K562 (cell line): ENCODE measurements at regions not wholly inside any gene's neighbourhood (a gene's known extent, or its start where the extent isn't known, plus 50 kb on each side); places are given as distances from the start of the nearest gene placed in this dataset.
A peak's percentile ranks its signal among the peaks of the same experiment; 100 is the strongest.

Experiments
- ATAC-seq: fragments of 200-7000 bp; cut with Tn5 transposase; 3 replicates; pipeline ENCODE4 v1.9.1; 2020; ENCODE audit warnings: moderate library complexity
- BruUV-seq: library from RNA; stranded (reverse); fragments of 400-500 nt; replicated peaks from 2 replicates; lab custom pipeline; 2021; lab: Mats Ljungman, UMichigan
- CTCF ChIA-PET: fragments of 300-600 bp; formaldehyde crosslinking; extraction: SDS; loops from one replicate; lab custom pipeline; 2021; ENCODE audit warnings: low intra/inter-chr PET ratio; lab: Yijun Ruan, JAX
- POLR2A ChIA-PET: fragments of 300-600, 350-650 bp; sonication (Branson Sonifier 250); formaldehyde crosslinking; extraction: SDS; loops from one replicate; lab custom pipeline; 2021; ENCODE audit warnings: antibody characterized with exemption, inconsistent platforms; lab: Yijun Ruan, JAX
- DNase-seq, 4 experiments: peaks; one replicate each; pipeline versions ENCODE4 v3.0.0 to v3.0.0-alpha.2; 2011 to 2018; ENCODE audit warnings: low spot score in 3 of 4, mixed read lengths in 3 of 4; ENCODE audit errors: extremely low read depth in 1 of 4
- FAIRE-seq: peaks from 2 replicates; lab custom pipeline; 2011; peaks lifted over from hg19 to GRCh38; lab: Jason Lieb, UNC
- H2AFZ ChIP-seq: 2 replicates; pipeline ENCODE4 v1.6.0; 2011; ENCODE audit warnings: low read depth, low read length, control low read depth, inconsistent platforms
- H3K27ac ChIP-seq: fragments of 200-600 bp; 3 replicates; pipeline ENCODE4 v1.8.0; 2011; ENCODE audit warnings: low read depth, mild to moderate bottlenecking, control low read depth, inconsistent platforms, low read length, moderate library complexity, mixed read lengths; ENCODE audit errors: extremely low read depth
- H3K27me3 ChIP-seq, 2 experiments: fragments of 300-600 bp in 1 of 2; 2 replicates in 1 of 2; 3 replicates in 1 of 2; pipeline versions ENCODE4 v1.6.0 to v1.8.0; 2011; ENCODE audit warnings: inconsistent platforms in 2 of 2, low read length in 2 of 2, mild to moderate bottlenecking in 1 of 2, mixed read lengths in 1 of 2, moderate library complexity in 1 of 2; ENCODE audit not compliant: control insufficient read depth in 2 of 2, insufficient read depth in 2 of 2
- H3K36me3 ChIP-seq: fragments of 300-600 bp; 3 replicates; pipeline ENCODE4 v1.8.0; 2011; ENCODE audit warnings: mild to moderate bottlenecking, low read length, inconsistent platforms; ENCODE audit not compliant: control insufficient read depth, insufficient read depth
- H3K4me1 ChIP-seq, 2 experiments: fragments of 200-600 bp in 1 of 2; replicated peaks in 1 of 2; 2 replicates in 1 of 2; 3 replicates in 1 of 2; pipeline versions ENCODE4 v1.5.1 to v1.8.0; 2011; ENCODE audit warnings: inconsistent platforms in 2 of 2, low read length in 2 of 2, mild to moderate bottlenecking in 1 of 2, mixed read lengths in 1 of 2, moderate library complexity in 1 of 2; ENCODE audit not compliant: control insufficient read depth in 2 of 2, insufficient read depth in 2 of 2
- H3K4me2 ChIP-seq: 2 replicates; pipeline ENCODE4 v1.6.1; 2011; ENCODE audit warnings: low read length, control low read depth, inconsistent platforms, mixed read lengths; ENCODE audit not compliant: insufficient read depth
- H3K4me3 ChIP-seq: fragments of 200-600 bp; sonication (generic), shearing (Covaris generic); 2 replicates; pipeline ENCODE4 v1.5.1; 2016; ENCODE audit warnings: control low read depth, inconsistent platforms
- H3K79me2 ChIP-seq: fragments of 200-600 bp; 3 replicates; pipeline ENCODE4 v1.8.0; 2011; ENCODE audit warnings: low read length, inconsistent platforms; ENCODE audit not compliant: control insufficient read depth, insufficient read depth
- H3K9ac ChIP-seq, 2 experiments: 2 replicates each; pipeline versions ENCODE4 v1.6.0 to v1.6.1; 2011; ENCODE audit warnings: low read depth in 2 of 2, low read length in 2 of 2, control low read depth in 1 of 2, inconsistent platforms in 1 of 2, mild to moderate bottlenecking in 1 of 2, mixed read lengths in 1 of 2; ENCODE audit not compliant: insufficient read depth in 1 of 2
- H3K9me1 ChIP-seq: one replicate; pipeline ENCODE4 v1.6.0; 2011; ENCODE audit warnings: inconsistent platforms, mild to moderate bottlenecking, low read length, moderate library complexity; ENCODE audit not compliant: control insufficient read depth, insufficient read depth
- H3K9me3 ChIP-seq: replicated peaks from 2 replicates; pipeline ENCODE4 v1.5.1; 2011; ENCODE audit warnings: low read depth, low read length, inconsistent platforms; ENCODE audit not compliant: control insufficient read depth, insufficient read depth
- H4K20me1 ChIP-seq: replicated peaks from 2 replicates; pipeline ENCODE4 v1.6.1; 2011; ENCODE audit warnings: low read length, inconsistent platforms, mixed read lengths; ENCODE audit not compliant: control insufficient read depth, insufficient read depth
- CTBP1 ChIP-seq: fragments of 450-650 bp; IDR thresholded peaks from 2 replicates; pipeline ENCODE4 v1.6.1; 2016; ENCODE audit warnings: borderline replicate concordance
- CXXC5 ChIP-seq: fragments of 250-450 bp; sonication (Bioruptor Pico); IDR thresholded peaks from 2 replicates; pipeline ENCODE4 v1.8.0; 2022; ENCODE audit warnings: inconsistent platforms, mild to moderate bottlenecking, moderate library complexity
- ESRRB ChIP-seq: fragments of 250-450 bp; sonication (Bioruptor Pico); IDR thresholded peaks from 2 replicates; pipeline ENCODE4 v1.5.0; 2020; ENCODE audit warnings: mild to moderate bottlenecking, moderate library complexity, borderline replicate concordance
- RAD51 ChIP-seq: fragments of 450-650 bp; IDR thresholded peaks from 2 replicates; pipeline ENCODE4 v1.7.1; 2016; ENCODE audit warnings: low read depth, mild to moderate bottlenecking, borderline replicate concordance
- SAP30 ChIP-seq: fragments of 200-600 bp; sonication (generic); IDR thresholded peaks from 2 replicates; pipeline ENCODE4 v1.6.1; 2012; ENCODE audit warnings: borderline replicate concordance, low read depth, mild to moderate bottlenecking, moderate library complexity, low read length, control low read depth, inconsistent platforms; ENCODE audit not compliant: insufficient read depth, poor library complexity, severe bottlenecking
- SP1 ChIP-seq: sonication (generic); formaldehyde crosslinking; IDR thresholded peaks from 2 replicates; pipeline ENCODE4 v1.8.1; 2022; ENCODE audit warnings: mild to moderate bottlenecking, missing genetic modification reagents
- UBTF ChIP-seq, 2 experiments: IDR thresholded peaks; 2 replicates each; pipeline ENCODE4 v1.6.1; 2012; ENCODE audit warnings: improper control_type of control experiment in 2 of 2, low read depth in 2 of 2, low read length in 2 of 2, borderline replicate concordance in 1 of 2
- ZZZ3 ChIP-seq: fragments of 450-650 bp; IDR thresholded peaks from 2 replicates; pipeline ENCODE4 v1.6.1; 2016; ENCODE audit warnings: antibody characterized with exemption, mild to moderate bottlenecking, moderate library complexity
- WGBS: fragments of 100-300 bp; shearing (Covaris generic); methylation state at CpG from one replicate; pipeline ENCODE4 v1.1.6; 2016; ENCODE audit warnings: low coverage, mixed read lengths; ENCODE audit not compliant: insufficient coverage; ENCODE audit errors: missing lambda C conversion rate; 5-methylcytosine and 5-hydroxymethylcytosine counted together
- in situ Hi-C: fragments of 300-500 bp; cut with MboI; formaldehyde crosslinking; loops from 4 replicates; pipeline ENCODE4 v1.15.0; 2018; ENCODE audit warnings: inconsistent platforms, mixed read lengths
- intact Hi-C: fragments of 100-400 bp; cut with micrococcal nuclease; formaldehyde crosslinking; loops from 2 replicates; pipeline ENCODE4 v1.14.2; 2022
- TF ChIP-seq, protein P1 (sequence below), 2 experiments: fragments of 450-650 bp in 1 of 2; sonication (generic) in 1 of 2; formaldehyde crosslinking in 1 of 2; IDR thresholded peaks in 1 of 2; conservative IDR thresholded peaks in 1 of 2; 2 replicates each; pipeline versions ENCODE4 v1.6.1 to v1.8.1; 2016 to 2023; ENCODE audit warnings: mild to moderate bottlenecking in 2 of 2, moderate library complexity in 2 of 2, inconsistent platforms in 1 of 2, missing genetic modification reagents in 1 of 2
- TF ChIP-seq, protein P2 (sequence below): sonication (generic); formaldehyde crosslinking; IDR thresholded peaks from 2 replicates; pipeline ENCODE4 v1.8.0; 2022; ENCODE audit warnings: mild to moderate bottlenecking, missing genetic modification reagents
- TF ChIP-seq, protein P3 (sequence below): IDR thresholded peaks from 2 replicates; pipeline ENCODE4 v1.6.1; 2014; ENCODE audit warnings: antibody characterized with exemption

GRCh38 chr18:34976899-34977837 lies 64.0 kb upstream of the MAPRE2 start:
- CTCF ChIA-PET, result no interaction called here
- Histone ChIP-seq H3K9me1 (no peaks in the 10 kb centered on the region), H2AFZ (peak overlapping the region; percentile 86), H3K4me2 (peak overlapping the region; percentile 88), H4K20me1 (no peaks in the 10 kb centered on the region), H3K9ac (peak overlapping the region; percentile 47 to 86; a peak in 3 of 4 replicates), H3K27me3 (peaks cover 10 to 24% of the 10 kb centered on the region in 2 experiments; a peak in 2 of 5 replicates), H3K36me3 (no peaks in the 10 kb centered on the region), H3K27ac (no peak overlapping the region), H3K4me3 (peak overlapping the region; percentile 47), H3K79me2 (no peaks in the 10 kb centered on the region), H3K4me1 (peaks cover 19 to 30% of the 10 kb centered on the region in 2 experiments), H3K9me3 (no peaks in the 10 kb centered on the region)
- intact Hi-C loops (no loop called here), in situ Hi-C loops (no loop called here)
- ATAC-seq (peak; percentile 77), FAIRE-seq (no peak), DNase-seq (peak; percentile 42 to 77 (median 56))
- POLR2A ChIA-PET, result interaction anchor here (0.6 kb wide), 1 partner anchor 922 kb away, joined by 3 read pairs; no protein-coding TSS in a partner anchor
- 1% methylated on average over 74 of the region's 82 CpGs for WGBS
- BruUV-seq, result no TSS peak
- TF ChIP-seq SP1 (CRISPR knock-in tag) (0 out of 2 replicates have a peak, but pooled peaks have one; percentile 51), RAD51 (peak; percentile 47; the same call in 1 of the 2 replicates), CXXC5 (CRISPR knock-in tag) (peak; percentile 44; the same call in 1 of the 2 replicates), ZZZ3 (no peak), CTBP1 (peak; percentile 34; the same call in 1 of the 2 replicates), SAP30 (peak; percentile 63), UBTF (IDR thresholded peaks at IDR 0.05; ENCODE audit: borderline replicate concordance in 1 of 2, low read depth in 2 of 2, low read length in 2 of 2) (no peak), ESRRB (CRISPR knock-in tag) (no peak)
- TF ChIP-seq, protein P1, sequence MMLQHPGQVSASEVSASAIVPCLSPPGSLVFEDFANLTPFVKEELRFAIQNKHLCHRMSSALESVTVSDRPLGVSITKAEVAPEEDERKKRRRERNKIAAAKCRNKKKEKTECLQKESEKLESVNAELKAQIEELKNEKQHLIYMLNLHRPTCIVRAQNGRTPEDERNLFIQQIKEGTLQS (IDR thresholded peaks at IDR 0.05), result no peak
- TF ChIP-seq, protein P1 (CRISPR knock-in tag; conservative IDR thresholded peaks at IDR 0.05), result no peak
- TF ChIP-seq, protein P2, sequence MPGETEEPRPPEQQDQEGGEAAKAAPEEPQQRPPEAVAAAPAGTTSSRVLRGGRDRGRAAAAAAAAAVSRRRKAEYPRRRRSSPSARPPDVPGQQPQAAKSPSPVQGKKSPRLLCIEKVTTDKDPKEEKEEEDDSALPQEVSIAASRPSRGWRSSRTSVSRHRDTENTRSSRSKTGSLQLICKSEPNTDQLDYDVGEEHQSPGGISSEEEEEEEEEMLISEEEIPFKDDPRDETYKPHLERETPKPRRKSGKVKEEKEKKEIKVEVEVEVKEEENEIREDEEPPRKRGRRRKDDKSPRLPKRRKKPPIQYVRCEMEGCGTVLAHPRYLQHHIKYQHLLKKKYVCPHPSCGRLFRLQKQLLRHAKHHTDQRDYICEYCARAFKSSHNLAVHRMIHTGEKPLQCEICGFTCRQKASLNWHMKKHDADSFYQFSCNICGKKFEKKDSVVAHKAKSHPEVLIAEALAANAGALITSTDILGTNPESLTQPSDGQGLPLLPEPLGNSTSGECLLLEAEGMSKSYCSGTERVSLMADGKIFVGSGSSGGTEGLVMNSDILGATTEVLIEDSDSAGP (CRISPR knock-in tag), result peak; percentile 93
- TF ChIP-seq, protein P3, sequence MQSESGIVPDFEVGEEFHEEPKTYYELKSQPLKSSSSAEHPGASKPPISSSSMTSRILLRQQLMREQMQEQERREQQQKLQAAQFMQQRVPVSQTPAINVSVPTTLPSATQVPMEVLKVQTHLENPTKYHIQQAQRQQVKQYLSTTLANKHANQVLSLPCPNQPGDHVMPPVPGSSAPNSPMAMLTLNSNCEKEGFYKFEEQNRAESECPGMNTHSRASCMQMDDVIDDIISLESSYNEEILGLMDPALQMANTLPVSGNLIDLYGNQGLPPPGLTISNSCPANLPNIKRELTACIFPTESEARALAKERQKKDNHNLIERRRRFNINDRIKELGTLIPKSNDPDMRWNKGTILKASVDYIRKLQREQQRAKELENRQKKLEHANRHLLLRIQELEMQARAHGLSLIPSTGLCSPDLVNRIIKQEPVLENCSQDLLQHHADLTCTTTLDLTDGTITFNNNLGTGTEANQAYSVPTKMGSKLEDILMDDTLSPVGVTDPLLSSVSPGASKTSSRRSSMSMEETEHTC, result 0 out of 2 replicates have a peak, but pooled peaks have one; percentile 1
